ENCODE measurements at regions not wholly inside any gene's neighbourhood (a gene's known extent, or its start where the extent isn't known, plus 50 kb on each side); places are given as distances from the start of the nearest gene placed in this dataset.

- no peaks in the 10 kb centered on the region for H3K4me1 ChIP-seq
- 67% methylated on average over 5 of the region's 5 CpGs for WGBS
- DNase-seq (ENCODE audit: extremely low spot score), result no peak
- H3K4me3 ChIP-seq, result no peak overlapping the region
- H3K36me3 ChIP-seq, result no peaks in the 10 kb centered on the region
- H3K27ac ChIP-seq (replicated peaks in 1 of 4), result no peak overlapping the region
- no peak for TF ChIP-seq EP300 (IDR thresholded peaks at IDR 0.05)
- TF ChIP-seq POLR2AphosphoS5 (IDR thresholded peaks at IDR 0.05), result no peak
- TF ChIP-seq POLR2A (IDR thresholded peaks at IDR 0.05; ENCODE audit: low read depth), result no peak
- TF ChIP-seq CTCF (IDR thresholded peaks at IDR 0.05), result no peak
- intact Hi-C loops (cut with DNase I), result no loop called here
- H3K27me3 ChIP-seq, result no peaks in the 10 kb centered on the region
- no peaks in the 10 kb centered on the region for H3K9me3 ChIP-seq
Observed at GRCh38 chr4:100819505-100819904, 301.7 kb upstream of the EMCN start.

- H3K4me1 ChIP-seq, result peaks cover 0 to 6% (median 3%) of the 10 kb centered on the region in 4 donors
- intact Hi-C loops (cut with DNase I), result no loop called here
- H3K27ac ChIP-seq (replicated peaks in 1 of 4), result no peak overlapping the region
- 86% methylated on average over 2 of the region's 2 CpGs for WGBS
- H3K27me3 ChIP-seq, result no peaks in the 10 kb centered on the region
- TF ChIP-seq POLR2A (IDR thresholded peaks at IDR 0.05; ENCODE audit: low read depth) (no peak), CTCF (IDR thresholded peaks at IDR 0.05) (no peak), EP300 (IDR thresholded peaks at IDR 0.05) (no peak)
- no peak overlapping the region for H3K4me3 ChIP-seq
- no peaks in the 10 kb centered on the region for H3K36me3 ChIP-seq
- no peaks in the 10 kb centered on the region for H3K9me3 ChIP-seq
- no peak for DNase-seq (ENCODE audit: extremely low spot score)
Observed at GRCh38 chr4:100816436-100817045, 298.7 kb upstream of the EMCN start.

GRCh38 chr4:100811046-100811445 lies 293.2 kb upstream of the EMCN start:
- H3K36me3 ChIP-seq, result no peaks in the 10 kb centered on the region
- TF ChIP-seq EP300 (IDR thresholded peaks at IDR 0.05) (no peak), CTCF (IDR thresholded peaks at IDR 0.05) (no peak), POLR2A (IDR thresholded peaks at IDR 0.05; ENCODE audit: low read depth) (no peak), POLR2AphosphoS5 (IDR thresholded peaks at IDR 0.05) (no peak)
- H3K4me1 ChIP-seq, result peaks cover 0 to 6% (median 3%) of the 10 kb centered on the region in 4 donors
- 79% methylated on average over 2 of the region's 2 CpGs for WGBS
- no peak for DNase-seq (ENCODE audit: extremely low spot score)
- no peaks in the 10 kb centered on the region for H3K9me3 ChIP-seq
- no peak overlapping the region for H3K27ac ChIP-seq (replicated peaks in 1 of 4)
- H3K4me3 ChIP-seq, result no peak overlapping the region
- intact Hi-C loops (cut with DNase I), result no loop called here
- H3K27me3 ChIP-seq, result no peaks in the 10 kb centered on the region

GRCh38 chr4:100809506-100809905 lies 291.7 kb upstream of the EMCN start:
- intact Hi-C loops (cut with DNase I), result no loop called here
- H3K9me3 ChIP-seq, result no peaks in the 10 kb centered on the region
- 60% methylated on average over 2 of the region's 2 CpGs for WGBS
- H3K36me3 ChIP-seq, result no peaks in the 10 kb centered on the region
- H3K27me3 ChIP-seq, result no peaks in the 10 kb centered on the region
- H3K27ac ChIP-seq (replicated peaks in 1 of 4), result no peak overlapping the region
- H3K4me3 ChIP-seq, result no peak overlapping the region
- no peak for DNase-seq (ENCODE audit: extremely low spot score)
- peaks cover 0 to 6% (median 3%) of the 10 kb centered on the region in 4 donors for H3K4me1 ChIP-seq
- TF ChIP-seq POLR2A (IDR thresholded peaks at IDR 0.05; ENCODE audit: low read depth) (no peak), CTCF (IDR thresholded peaks at IDR 0.05) (no peak), POLR2AphosphoS5 (IDR thresholded peaks at IDR 0.05) (no peak), EP300 (IDR thresholded peaks at IDR 0.05) (no peak)

- H3K36me3 ChIP-seq, result no peaks in the 10 kb centered on the region
- no peaks in the 10 kb centered on the region for H3K27me3 ChIP-seq
- H3K9me3 ChIP-seq, result no peaks in the 10 kb centered on the region
- intact Hi-C loops (cut with DNase I), result no loop called here
- no peak overlapping the region for H3K4me3 ChIP-seq
- TF ChIP-seq CTCF (IDR thresholded peaks at IDR 0.05) (no peak), POLR2A (IDR thresholded peaks at IDR 0.05; ENCODE audit: low read depth) (no peak), EP300 (IDR thresholded peaks at IDR 0.05) (no peak), POLR2AphosphoS5 (IDR thresholded peaks at IDR 0.05) (no peak)
- no peak for DNase-seq (ENCODE audit: extremely low spot score)
- no peaks in the 10 kb centered on the region for H3K4me1 ChIP-seq
- no peak overlapping the region for H3K27ac ChIP-seq (replicated peaks in 1 of 4)
Observed at GRCh38 chr4:100806988-100807387, 289.2 kb upstream of the EMCN start.

Measured in esophagus muscularis mucosa (tissue), 4 donors.